ACC112 (cell line): ENCODE measurements at regions not wholly inside any gene's neighbourhood (a gene's known extent, or its start where the extent isn't known, plus 50 kb on each side); places are given as distances from the start of the nearest gene placed in this dataset.
"Not testable (repeated sequence)": the region's sequence is repeated elsewhere in the genome, so short reads cannot be mapped to it uniquely, and the experiment has no call there.

Experiments used
- H2AFZ ChIP-seq: fragments of 200-600 bp; sonication (generic); one replicate; pipeline ENCODE4 v1.6.0; 2017; ENCODE audit warnings: antibody characterized with exemption, low read length; ENCODE audit not compliant: unreplicated experiment
- H3K27ac ChIP-seq: fragments of 200-600 bp; sonication (generic); 2 replicates; pipeline ENCODE4 v1.5.1; 2014; ENCODE audit warnings: low read depth, mild to moderate bottlenecking, antibody characterized with exemption, low read length, moderate library complexity
- H3K27me3 ChIP-seq: fragments of 200-600 bp; sonication (generic); 2 replicates; pipeline ENCODE4 v1.6.1; 2014; ENCODE audit warnings: mild to moderate bottlenecking, antibody characterized with exemption, low read length, moderate library complexity, mixed read lengths; ENCODE audit not compliant: insufficient read depth
- H3K36me3 ChIP-seq: fragments of 200-600 bp; sonication (generic); 2 replicates; pipeline ENCODE4 v1.6.1; 2016; ENCODE audit warnings: mild to moderate bottlenecking, antibody characterized with exemption, low read length, moderate library complexity, mixed read lengths; ENCODE audit not compliant: insufficient read depth
- H3K4me1 ChIP-seq: fragments of 200-600 bp; sonication (generic); one replicate; pipeline ENCODE4 v1.6.1; 2016; ENCODE audit warnings: low read length, mixed read lengths; ENCODE audit not compliant: insufficient read depth, unreplicated experiment, control insufficient read depth
- H3K4me3 ChIP-seq: fragments of 200-600 bp; sonication (generic); 2 replicates; pipeline ENCODE4 v1.5.1; 2014; ENCODE audit warnings: mild to moderate bottlenecking, low read depth, low read length
- H3K79me2 ChIP-seq: fragments of 200-600 bp; sonication (generic); one replicate; pipeline ENCODE4 v1.6.0; 2016; ENCODE audit warnings: low read length; ENCODE audit not compliant: control insufficient read depth, unreplicated experiment, insufficient read depth

DNA sequence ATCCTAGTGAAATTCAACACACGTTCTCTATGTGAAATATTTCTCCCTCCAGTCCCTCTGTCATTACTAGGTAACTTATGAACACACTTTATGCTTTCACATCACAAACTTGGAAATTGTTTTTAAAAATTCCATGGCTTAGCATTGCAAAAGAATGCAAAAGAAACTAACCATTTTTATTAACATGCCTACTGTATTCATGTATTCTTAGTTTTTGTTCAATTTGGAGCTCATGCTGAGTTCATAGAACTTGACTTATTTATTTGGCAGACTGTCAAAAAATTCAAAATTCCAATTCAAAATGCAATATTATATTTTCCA, 155.0 kb upstream of the SEMA3C start:
- H3K4me1 ChIP-seq = no peaks in the 10 kb centered on the region
- no peak overlapping the region for H2AFZ ChIP-seq
- no peaks in the 10 kb centered on the region for H3K79me2 ChIP-seq
- no peaks in the 10 kb centered on the region for H3K36me3 ChIP-seq
- H3K4me3 ChIP-seq = no peak overlapping the region
- H3K27ac ChIP-seq = no peak overlapping the region
- H3K27me3 ChIP-seq = no peaks in the 10 kb centered on the region

DNA sequence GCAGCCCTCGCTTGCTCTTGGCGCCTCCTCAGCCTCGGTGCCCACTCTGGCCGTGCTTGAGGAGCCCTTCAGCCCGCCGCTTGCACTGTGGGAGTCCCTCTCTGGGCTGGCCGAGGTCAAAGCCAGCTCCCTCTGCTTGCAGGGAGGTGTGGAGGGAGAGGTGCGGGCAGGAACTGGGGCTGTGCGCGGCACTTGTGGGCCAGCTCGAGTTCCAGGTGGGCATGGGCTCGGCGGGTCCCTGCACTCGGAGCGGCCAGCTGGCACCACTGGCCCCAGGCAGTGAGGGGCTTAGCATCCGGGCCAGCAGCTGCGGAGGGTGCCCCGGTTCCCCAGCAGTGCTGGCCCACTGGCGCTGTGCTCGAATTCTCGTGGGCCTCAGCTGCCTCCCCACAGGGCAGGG, 152.1 kb upstream of the SEMA3C start:
- Histone ChIP-seq H3K4me1 (no peaks in the 10 kb centered on the region), H3K27ac (no peak overlapping the region), H3K4me3 (no peak overlapping the region), H3K36me3 (no peaks in the 10 kb centered on the region), H3K27me3 (no peaks in the 10 kb centered on the region), H2AFZ (no peak overlapping the region), H3K79me2 (no peaks in the 10 kb centered on the region)

DNA sequence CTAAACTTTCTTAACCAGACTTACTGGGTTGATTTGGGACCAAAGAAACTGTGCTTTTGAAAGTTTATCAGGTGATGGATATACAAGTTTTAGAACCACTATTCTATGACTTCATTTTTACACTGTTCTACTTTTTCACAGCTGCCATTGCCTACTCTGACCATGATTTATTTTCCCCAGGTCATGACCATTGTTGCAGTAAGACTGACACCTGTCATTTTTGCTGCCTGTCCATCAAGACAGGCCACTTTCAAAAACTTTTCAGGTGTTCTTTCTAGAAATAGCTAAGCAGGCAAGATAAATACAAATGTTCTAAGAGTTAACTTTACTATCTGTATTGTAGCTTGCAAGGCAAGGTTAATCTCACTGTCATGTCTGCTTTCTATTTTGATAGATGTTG, 147.9 kb upstream of the SEMA3C start:
- H3K27ac ChIP-seq = no peak overlapping the region
- H3K27me3 ChIP-seq = no peaks in the 10 kb centered on the region
- peaks cover 4% of the 10 kb centered on the region for H3K4me1 ChIP-seq
- H3K36me3 ChIP-seq = no peaks in the 10 kb centered on the region
- no peak overlapping the region for H2AFZ ChIP-seq
- no peak overlapping the region for H3K4me3 ChIP-seq
- H3K79me2 ChIP-seq = no peaks in the 10 kb centered on the region

DNA sequence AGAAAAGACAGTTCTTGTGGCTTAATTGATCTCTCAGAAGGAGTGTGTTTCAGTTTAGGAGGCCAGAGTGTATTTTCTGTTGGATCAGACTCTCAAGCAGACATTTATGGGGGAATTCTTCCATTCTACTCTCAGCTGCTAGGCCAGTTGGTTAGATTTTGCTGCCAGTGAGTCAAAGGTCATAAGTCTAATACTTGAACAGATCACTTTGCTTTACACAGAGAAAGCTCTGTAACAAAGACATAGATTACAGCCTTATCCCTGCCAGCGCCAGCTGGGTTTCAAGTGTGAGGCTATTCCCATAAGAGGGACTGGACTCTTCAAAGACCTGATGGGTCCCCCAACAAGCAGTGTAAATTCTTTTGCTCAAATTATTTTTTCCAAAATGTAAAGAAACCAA, 145.6 kb upstream of the SEMA3C start:
- H3K36me3 ChIP-seq = no peaks in the 10 kb centered on the region
- H2AFZ ChIP-seq = peak overlapping the region; percentile 49

DNA sequence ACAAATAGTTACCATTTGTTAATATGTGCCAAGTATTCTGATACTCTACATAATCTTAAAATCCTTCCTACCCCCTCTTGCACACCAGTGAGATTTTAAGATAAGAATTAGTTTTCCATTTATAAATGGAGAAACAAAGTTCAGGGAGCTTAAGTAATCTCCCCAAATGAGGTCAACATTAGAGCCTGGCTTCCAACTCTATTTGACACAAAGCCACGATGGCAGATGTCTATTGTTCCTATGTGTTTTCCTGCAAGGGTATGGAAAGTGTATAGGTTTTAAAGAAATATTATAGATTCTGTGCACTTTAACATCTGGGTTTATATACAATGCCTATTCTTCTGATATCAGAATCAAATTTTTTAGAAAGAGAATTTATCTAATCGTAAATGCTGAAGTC, 143.9 kb upstream of the SEMA3C start:
- Histone ChIP-seq H3K4me3 (no peak overlapping the region), H3K4me1 (peaks cover 4% of the 10 kb centered on the region), H3K36me3 (no peaks in the 10 kb centered on the region), H3K27me3 (no peaks in the 10 kb centered on the region), H2AFZ (no peak overlapping the region), H3K27ac (no peak overlapping the region), H3K79me2 (no peaks in the 10 kb centered on the region)

More for the DNA sequence above, 145.6 kb upstream of the SEMA3C start:
- H3K27me3 ChIP-seq = no peaks in the 10 kb centered on the region
- no peaks in the 10 kb centered on the region for H3K79me2 ChIP-seq
- no peak overlapping the region for H3K27ac ChIP-seq
- H3K4me3 ChIP-seq = no peak overlapping the region
- H3K4me1 ChIP-seq = peaks cover 4% of the 10 kb centered on the region

DNA sequence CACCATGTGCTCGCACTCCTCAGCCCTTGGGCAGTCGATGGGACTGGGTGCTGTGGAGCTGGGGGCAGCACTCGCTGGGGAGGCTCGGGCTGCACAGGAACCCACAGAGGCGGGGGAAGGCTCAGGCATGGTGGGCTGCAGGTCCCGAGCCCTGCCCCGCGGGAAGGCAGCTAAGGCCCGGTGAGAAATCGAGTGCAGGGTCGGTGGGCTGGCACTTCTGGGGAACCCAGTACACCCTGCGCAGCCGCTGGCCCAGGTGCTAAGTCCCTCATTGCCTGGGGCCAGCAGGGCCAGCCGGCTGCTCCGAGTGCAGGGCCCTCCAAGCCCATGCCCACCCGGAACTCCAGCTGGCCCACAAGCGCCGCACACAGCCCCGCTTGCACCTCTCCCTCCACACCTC, 138.6 kb upstream of the SEMA3C start:
- H3K79me2 ChIP-seq, H3K27me3 ChIP-seq, H2AFZ ChIP-seq, H3K4me3 ChIP-seq, H3K27ac ChIP-seq, H3K4me1 ChIP-seq, H3K36me3 ChIP-seq: not testable (repeated sequence)

DNA sequence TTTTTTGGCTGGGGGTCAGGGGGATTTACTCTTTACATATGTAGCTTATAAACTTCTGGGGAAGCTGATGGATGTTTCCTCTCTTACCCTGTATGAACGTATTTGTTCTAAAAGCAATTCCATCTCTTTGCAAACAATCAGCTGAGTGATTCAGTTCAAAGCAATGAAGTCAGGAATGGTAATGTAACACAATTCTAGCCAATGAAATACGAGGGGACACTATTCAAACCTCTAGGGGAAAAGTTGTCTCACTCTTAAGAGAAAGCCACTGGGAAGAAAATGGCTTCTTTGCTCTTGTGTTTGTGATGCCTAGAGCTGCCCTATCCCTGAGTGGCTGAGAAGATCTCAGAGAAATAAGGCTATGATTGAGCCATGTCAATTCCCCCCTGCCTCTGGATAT, 134.8 kb upstream of the SEMA3C start:
- Histone ChIP-seq H3K4me3 (no peak overlapping the region), H3K27me3 (no peaks in the 10 kb centered on the region), H3K36me3 (no peaks in the 10 kb centered on the region), H2AFZ (peak overlapping the region; percentile 45), H3K79me2 (no peaks in the 10 kb centered on the region), H3K4me1 (peaks cover 7% of the 10 kb centered on the region), H3K27ac (no peak overlapping the region)

DNA sequence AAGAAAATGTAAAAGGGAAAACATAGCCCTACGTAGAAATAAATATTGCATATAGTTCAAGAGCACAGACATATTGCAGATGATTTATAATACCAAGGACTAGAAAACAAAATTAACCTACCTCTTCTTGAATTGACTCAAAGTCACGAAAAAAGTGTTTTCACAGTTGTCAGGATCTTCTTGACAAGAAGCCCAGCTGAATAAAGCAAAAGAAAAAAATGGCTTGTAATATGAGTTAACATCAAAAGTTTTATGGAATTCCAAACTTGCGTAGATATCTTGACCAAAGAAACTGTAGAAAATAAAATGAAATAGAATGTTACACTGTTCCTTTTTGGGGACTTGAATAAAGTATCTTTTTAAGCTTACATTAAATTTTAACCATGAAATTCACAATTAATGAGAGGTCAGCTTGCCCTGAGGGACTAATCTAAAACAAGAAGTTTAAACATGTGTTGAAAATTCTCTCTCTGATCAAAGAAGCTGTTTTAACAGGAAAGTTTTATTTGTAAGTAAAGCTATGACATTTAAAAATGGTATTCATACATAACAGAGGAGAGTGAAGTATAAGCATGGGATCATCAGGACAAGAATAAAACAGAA, 133.1 kb upstream of the SEMA3C start:
- Histone ChIP-seq H3K27ac (no peak overlapping the region), H3K4me1 (peaks cover 7% of the 10 kb centered on the region)

DNA sequence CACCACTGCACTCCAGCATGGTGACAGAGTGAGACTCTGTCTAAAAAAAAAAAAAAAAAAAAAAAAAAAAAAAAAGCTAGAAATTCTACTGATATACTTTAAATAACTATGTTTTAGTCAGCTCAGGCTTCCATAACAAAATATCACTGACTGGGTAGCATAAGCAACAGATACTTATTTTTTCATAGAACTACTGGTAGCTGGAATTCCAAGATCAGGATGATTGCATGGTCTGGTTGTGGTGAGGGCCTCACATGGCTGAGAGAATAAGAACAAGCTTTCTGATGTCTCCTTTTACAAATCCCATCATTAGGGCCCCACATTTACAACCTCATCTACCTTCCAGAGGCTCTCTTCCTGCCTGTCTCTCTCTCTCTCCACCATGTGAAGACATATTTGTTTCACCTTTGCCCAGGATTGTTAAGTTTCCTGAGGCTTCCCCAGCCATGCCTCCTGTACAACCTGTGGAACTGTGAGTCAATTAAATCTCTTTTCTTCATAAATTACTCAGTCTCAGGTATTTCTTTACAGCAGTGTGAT, 126.7 kb upstream of the SEMA3C start:
- no peaks in the 10 kb centered on the region; the same call in 1 of the 2 replicates for H3K36me3 ChIP-seq
- H3K27ac ChIP-seq = no peak overlapping the region
- no peaks in the 10 kb centered on the region for H3K79me2 ChIP-seq

More for the DNA sequence above, 133.1 kb upstream of the SEMA3C start:
- Histone ChIP-seq H3K4me3 (no peak overlapping the region), H2AFZ (peak overlapping the region; percentile 22), H3K27me3 (no peaks in the 10 kb centered on the region), H3K36me3 (no peaks in the 10 kb centered on the region; the same call in 1 of the 2 replicates), H3K79me2 (no peaks in the 10 kb centered on the region)

DNA sequence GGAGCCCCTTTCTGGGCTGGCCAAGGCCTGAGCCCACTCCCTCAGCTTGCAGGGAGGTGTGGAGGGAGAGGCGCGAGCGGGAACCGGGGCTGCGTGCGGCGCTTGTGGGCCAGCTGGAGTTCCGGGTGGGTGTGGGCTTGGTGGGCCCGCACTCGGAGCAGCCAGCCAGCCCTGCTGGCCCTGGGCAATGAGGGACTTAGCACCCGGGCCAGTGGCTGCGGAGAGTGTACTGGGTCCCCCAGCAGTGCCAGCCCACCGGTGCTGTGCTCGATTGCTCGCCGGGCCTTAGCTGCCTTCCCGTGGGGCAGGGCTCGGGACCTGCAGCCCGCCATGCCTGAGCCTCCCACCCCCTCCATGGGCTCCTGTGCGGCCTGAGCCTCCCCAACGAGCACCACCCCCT, 123.8 kb upstream of the SEMA3C start:
- H3K4me1 ChIP-seq, H3K27me3 ChIP-seq, H2AFZ ChIP-seq, H3K4me3 ChIP-seq, H3K27ac ChIP-seq, H3K79me2 ChIP-seq, H3K36me3 ChIP-seq: not testable (repeated sequence)

More for the DNA sequence above, 126.7 kb upstream of the SEMA3C start:
- Histone ChIP-seq H3K4me1 (no peaks in the 10 kb centered on the region), H2AFZ (no peak overlapping the region), H3K4me3 (no peak overlapping the region), H3K27me3 (no peaks in the 10 kb centered on the region)

DNA sequence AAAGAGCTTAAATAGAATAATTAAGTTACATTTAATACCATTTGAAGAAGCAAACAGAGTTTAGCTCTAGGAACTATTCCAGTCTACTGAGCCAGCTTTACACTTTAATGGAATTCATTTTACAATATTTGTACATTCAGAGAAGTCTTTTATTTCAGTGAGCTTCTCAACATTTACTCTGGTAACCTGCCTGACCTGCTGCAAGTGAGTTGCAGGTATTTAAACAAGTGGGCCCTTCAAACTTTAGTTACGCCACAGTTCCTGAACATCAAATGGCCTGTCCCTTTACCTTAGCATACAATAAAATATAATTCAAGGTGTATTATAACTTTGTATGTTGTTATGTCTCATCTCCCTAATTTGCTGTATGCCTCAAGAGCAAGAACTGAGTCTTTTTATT, 121.6 kb upstream of the SEMA3C start:
- H3K79me2 ChIP-seq = no peaks in the 10 kb centered on the region
- H3K36me3 ChIP-seq = no peaks in the 10 kb centered on the region
- no peaks in the 10 kb centered on the region for H3K4me1 ChIP-seq
- no peak overlapping the region for H3K27ac ChIP-seq
- H3K27me3 ChIP-seq = no peaks in the 10 kb centered on the region
- H3K4me3 ChIP-seq = no peak overlapping the region
- no peak overlapping the region for H2AFZ ChIP-seq
